SU-DHL-6 (cell line): ENCODE measurements at regions not wholly inside any gene's neighbourhood (a gene's known extent, or its start where the extent isn't known, plus 50 kb on each side); places are given as distances from the start of the nearest gene placed in this dataset.

Source experiments
- H2AFZ ChIP-seq: fragments of 200-600 bp; sonication (generic); 2 replicates; pipeline ENCODE4 v1.6.1; 2014; ENCODE audit warnings: low read depth, mild to moderate bottlenecking, moderate library complexity, mixed read lengths, antibody characterized with exemption, low read length; ENCODE audit not compliant: severe bottlenecking
- H3F3A ChIP-seq: fragments of 200-600 bp; shearing (Covaris generic); 2 replicates; pipeline ENCODE4 v1.6.0; 2016; ENCODE audit warnings: antibody characterized with exemption, mild to moderate bottlenecking; ENCODE audit not compliant: insufficient read depth
- H3K27ac ChIP-seq: fragments of 200-600 bp; sonication (generic); 2 replicates; pipeline ENCODE4 v1.5.1; 2016; ENCODE audit warnings: low read depth, mild to moderate bottlenecking, low read length, moderate library complexity, mixed read lengths
- H3K27me3 ChIP-seq: fragments of 200-600 bp; sonication (generic), shearing (Covaris generic); 2 replicates; pipeline ENCODE4 v1.6.0; 2014; ENCODE audit warnings: mild to moderate bottlenecking, low read length
- H3K36me3 ChIP-seq: fragments of 200-600 bp; sonication (generic); 2 replicates; pipeline ENCODE4 v1.6.1; 2014; ENCODE audit warnings: mild to moderate bottlenecking, low read length, mixed read lengths
- H3K4me2 ChIP-seq: fragments of 300-600, 200-600 bp; shearing (Covaris generic), sonication (generic); 2 replicates; pipeline ENCODE4 v1.6.0; 2014; ENCODE audit warnings: low read length, low read depth, mild to moderate bottlenecking; ENCODE audit not compliant: poor library complexity, severe bottlenecking
- H3K4me3 ChIP-seq: fragments of 200-600 bp; sonication (generic); 2 replicates; pipeline ENCODE4 v1.5.1; 2014; ENCODE audit warnings: antibody characterized with exemption, low read length, mild to moderate bottlenecking, mixed read lengths; ENCODE audit not compliant: insufficient read depth, poor library complexity, severe bottlenecking
- H3K79me2 ChIP-seq: fragments of 200-600 bp; sonication (generic); 2 replicates; pipeline ENCODE4 v1.6.1; 2014; ENCODE audit warnings: mild to moderate bottlenecking, low read length, moderate library complexity; ENCODE audit not compliant: insufficient read depth
- H3K9ac ChIP-seq: fragments of 200-600 bp; sonication (generic); 2 replicates; pipeline ENCODE4 v1.7.0; 2014; ENCODE audit warnings: mild to moderate bottlenecking, low read length
- H3K9me2 ChIP-seq: fragments of 200-600 bp; sonication (generic); replicated peaks from 2 replicates; pipeline ENCODE4 v1.6.1; 2014; ENCODE audit warnings: low read length; ENCODE audit not compliant: insufficient read depth
- H3K9me3 ChIP-seq: fragments of 200-600 bp; sonication (generic); 2 replicates; pipeline ENCODE4 v1.6.1; 2014; ENCODE audit warnings: low read length, mixed read lengths; ENCODE audit not compliant: insufficient read depth
- H4K20me1 ChIP-seq: fragments of 200-600 bp; sonication (generic); 2 replicates; pipeline ENCODE4 v1.6.1; 2014; ENCODE audit warnings: low read depth, mild to moderate bottlenecking, antibody characterized with exemption, low read length, moderate library complexity, mixed read lengths
- EZH2phosphoT487 ChIP-seq: fragments of 200-600 bp; sonication (generic), shearing (Covaris generic); conservative IDR thresholded peaks from 2 replicates; pipeline ENCODE4 v1.6.1; 2018; ENCODE audit warnings: mild to moderate bottlenecking, antibody characterized with exemption, low read length, moderate library complexity, mixed read lengths
- TF ChIP-seq, protein P1 (sequence below): fragments of 200-600 bp; sonication (generic); IDR thresholded peaks from one replicate; pipeline ENCODE4 v1.5.1; 2017; ENCODE audit warnings: antibody characterized with exemption, mild to moderate bottlenecking, low read length, moderate library complexity; ENCODE audit not compliant: insufficient read depth, poor library complexity, severe bottlenecking

DNA sequence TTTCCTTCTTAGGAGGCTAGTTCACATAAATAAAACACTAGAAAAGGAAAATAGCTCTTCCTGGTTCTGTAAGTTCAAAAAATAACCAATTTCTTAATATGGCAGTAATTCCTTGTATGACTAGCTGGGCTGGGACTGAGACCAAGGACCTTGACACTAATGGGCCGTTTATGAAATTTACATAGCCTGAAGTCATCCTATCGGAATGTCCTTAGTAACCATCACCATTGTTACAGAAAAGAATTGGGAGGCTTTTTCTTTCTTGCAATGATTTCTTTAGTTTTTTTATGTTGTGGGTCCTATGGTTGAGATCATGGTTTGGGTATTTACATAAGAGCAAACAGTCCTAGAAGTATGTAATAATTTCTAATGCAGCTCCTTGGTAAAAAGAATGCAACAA lies 87.1 kb upstream of the HDAC9 start:
- Histone ChIP-seq H3K27ac (no peak overlapping the region), H2AFZ (no peak overlapping the region), H3K9ac (no peak overlapping the region), H3K27me3 (no peaks in the 10 kb centered on the region), H4K20me1 (no peaks in the 10 kb centered on the region), H3K36me3 (no peaks in the 10 kb centered on the region), H3K79me2 (no peaks in the 10 kb centered on the region), H3F3A (no peaks in the 10 kb centered on the region), H3K9me2 (no peaks in the 10 kb centered on the region), H3K4me2 (no peak overlapping the region), H3K9me3 (no peaks in the 10 kb centered on the region), H3K4me3 (no peak overlapping the region)
- no peak for TF ChIP-seq EZH2phosphoT487
- TF ChIP-seq, protein P1, sequence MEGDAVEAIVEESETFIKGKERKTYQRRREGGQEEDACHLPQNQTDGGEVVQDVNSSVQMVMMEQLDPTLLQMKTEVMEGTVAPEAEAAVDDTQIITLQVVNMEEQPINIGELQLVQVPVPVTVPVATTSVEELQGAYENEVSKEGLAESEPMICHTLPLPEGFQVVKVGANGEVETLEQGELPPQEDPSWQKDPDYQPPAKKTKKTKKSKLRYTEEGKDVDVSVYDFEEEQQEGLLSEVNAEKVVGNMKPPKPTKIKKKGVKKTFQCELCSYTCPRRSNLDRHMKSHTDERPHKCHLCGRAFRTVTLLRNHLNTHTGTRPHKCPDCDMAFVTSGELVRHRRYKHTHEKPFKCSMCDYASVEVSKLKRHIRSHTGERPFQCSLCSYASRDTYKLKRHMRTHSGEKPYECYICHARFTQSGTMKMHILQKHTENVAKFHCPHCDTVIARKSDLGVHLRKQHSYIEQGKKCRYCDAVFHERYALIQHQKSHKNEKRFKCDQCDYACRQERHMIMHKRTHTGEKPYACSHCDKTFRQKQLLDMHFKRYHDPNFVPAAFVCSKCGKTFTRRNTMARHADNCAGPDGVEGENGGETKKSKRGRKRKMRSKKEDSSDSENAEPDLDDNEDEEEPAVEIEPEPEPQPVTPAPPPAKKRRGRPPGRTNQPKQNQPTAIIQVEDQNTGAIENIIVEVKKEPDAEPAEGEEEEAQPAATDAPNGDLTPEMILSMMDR: no peak

DNA sequence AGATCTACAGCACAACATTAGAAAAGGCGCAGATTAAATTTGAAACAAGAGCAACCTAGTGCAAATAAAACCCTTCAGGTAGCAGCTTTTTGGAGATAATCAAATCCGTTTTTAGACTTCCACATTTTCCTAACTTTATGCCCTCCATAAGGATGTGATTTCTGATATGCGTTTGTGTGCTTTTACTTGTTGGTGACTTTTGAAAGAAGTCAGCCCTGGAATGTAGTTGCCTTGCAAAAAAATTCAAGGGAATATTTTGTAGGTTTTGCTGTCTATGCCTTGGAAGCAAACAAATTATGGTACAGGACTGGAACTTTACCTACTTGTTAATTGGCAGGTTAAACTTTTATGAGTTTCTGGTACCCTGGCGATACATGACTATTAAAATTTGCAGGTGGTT lies 86.7 kb upstream of the HDAC9 start:
- no peak for TF ChIP-seq EZH2phosphoT487
- TF ChIP-seq, protein P1: no peak
- H3K4me2 ChIP-seq: no peak overlapping the region
- no peak overlapping the region for H3K9ac ChIP-seq
- no peaks in the 10 kb centered on the region for H3K36me3 ChIP-seq
- no peak overlapping the region for H3K27ac ChIP-seq
- no peaks in the 10 kb centered on the region for H3K27me3 ChIP-seq
- H4K20me1 ChIP-seq: no peaks in the 10 kb centered on the region
- no peaks in the 10 kb centered on the region for H3K79me2 ChIP-seq
- no peak overlapping the region for H2AFZ ChIP-seq
- no peaks in the 10 kb centered on the region for H3K9me2 ChIP-seq
- no peaks in the 10 kb centered on the region for H3K9me3 ChIP-seq
- no peaks in the 10 kb centered on the region for H3F3A ChIP-seq
- H3K4me3 ChIP-seq: no peak overlapping the region

GRCh38 chr7:18413447-18413846 lies 82.1 kb upstream of the HDAC9 start:
- H4K20me1 ChIP-seq: no peaks in the 10 kb centered on the region
- no peaks in the 10 kb centered on the region for H3K27me3 ChIP-seq
- H3K36me3 ChIP-seq: no peaks in the 10 kb centered on the region
- no peak overlapping the region for H3K4me3 ChIP-seq
- no peak overlapping the region for H2AFZ ChIP-seq
- H3K9ac ChIP-seq: no peak overlapping the region
- H3K9me2 ChIP-seq: no peaks in the 10 kb centered on the region
- no peak overlapping the region for H3K4me2 ChIP-seq
- no peaks in the 10 kb centered on the region for H3K79me2 ChIP-seq
- H3F3A ChIP-seq: no peaks in the 10 kb centered on the region
- no peak overlapping the region for H3K27ac ChIP-seq
- no peaks in the 10 kb centered on the region for H3K9me3 ChIP-seq
- TF ChIP-seq, protein P1: no peak
- TF ChIP-seq EZH2phosphoT487: no peak

GRCh38 chr7:18414885-18415284 lies 80.7 kb upstream of the HDAC9 start:
- no peaks in the 10 kb centered on the region for H3K79me2 ChIP-seq
- no peak overlapping the region for H2AFZ ChIP-seq
- H3K4me2 ChIP-seq: no peak overlapping the region

More at GRCh38 chr7:18414885-18415284, 80.7 kb upstream of the HDAC9 start:
- Histone ChIP-seq H3K27ac (no peak overlapping the region), H3K4me3 (no peak overlapping the region), H4K20me1 (no peaks in the 10 kb centered on the region), H3K9me3 (no peaks in the 10 kb centered on the region), H3K9me2 (no peaks in the 10 kb centered on the region), H3K9ac (no peak overlapping the region), H3K36me3 (no peaks in the 10 kb centered on the region), H3F3A (no peaks in the 10 kb centered on the region), H3K27me3 (no peaks in the 10 kb centered on the region)
- TF ChIP-seq, protein P1: no peak
- TF ChIP-seq EZH2phosphoT487: no peak
